Neural cell (in vitro differentiated cells): ENCODE measurements at regions not wholly inside any gene's neighbourhood (a gene's known extent, or its start where the extent isn't known, plus 50 kb on each side); places are given as distances from the start of the nearest gene placed in this dataset.

Source experiments
- CTCF ChIP-seq: fragments of 450-650 bp; IDR thresholded peaks from 2 replicates; pipeline ENCODE4 v1.5.1; 2014; ENCODE audit warnings: antibody characterized with exemption, mild to moderate bottlenecking, moderate library complexity; ENCODE audit not compliant: poor library complexity, severe bottlenecking
- EZH2 ChIP-seq: fragments of 200-600, 300-800 bp; shearing (Covaris generic), sonication (generic); IDR thresholded peaks from 2 replicates; pipeline ENCODE4 v1.6.1; 2014; ENCODE audit warnings: antibody characterized with exemption, low read length, borderline replicate concordance, mild to moderate bottlenecking; ENCODE audit not compliant: insufficient read depth, poor library complexity, severe bottlenecking
- RAD21 ChIP-seq: fragments of 450-650 bp; conservative IDR thresholded peaks from 2 replicates; pipeline ENCODE4 v1.6.1; 2014; ENCODE audit warnings: antibody characterized with exemption, mild to moderate bottlenecking, moderate library complexity
- TAF1 ChIP-seq: IDR thresholded peaks from 2 replicates; pipeline ENCODE4 v1.6.1; 2012; ENCODE audit warnings: low read depth

GRCh38 chr14:100671386-100671901 lies 55.2 kb upstream of the DLK1 start:
- TF ChIP-seq CTCF (no peak), EZH2 (no peak), TAF1 (no peak), RAD21 (no peak)
